SHP77 (cell line): ENCODE measurements at regions not wholly inside any gene's neighbourhood (a gene's known extent, or its start where the extent isn't known, plus 50 kb on each side); places are given as distances from the start of the nearest gene placed in this dataset.

Source experiments
- DNase-seq, 2 experiments: peaks; one replicate each; lab custom pipeline; 2025; lab: John Stamatoyannopoulos, UW

GRCh38 chr11:98137437-98137836, 883.3 kb upstream of the CNTN5 start:
- no peak for DNase-seq

- DNase-seq, result no peak
These were observed 877.1 kb upstream of the CNTN5 start for GRCh38 chr11:98143661-98144060.

DNA sequence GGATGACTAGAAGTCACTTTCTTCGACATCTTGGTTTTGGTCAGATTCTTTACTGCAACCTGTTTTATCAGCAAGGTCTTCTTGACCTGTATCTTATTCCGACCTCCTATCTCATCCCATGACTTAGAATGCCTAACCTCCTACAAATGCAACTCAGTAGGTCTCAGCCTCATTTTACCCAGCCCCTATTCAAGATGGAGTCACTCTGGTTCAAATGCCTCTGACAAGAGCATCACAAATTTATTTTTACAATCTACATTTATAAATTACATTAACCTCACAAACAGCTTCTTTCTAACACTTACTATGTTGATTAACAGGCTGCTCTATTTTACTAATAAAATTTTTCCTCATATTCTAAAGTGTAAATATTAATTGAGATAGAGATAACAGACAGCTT, 867.0 kb upstream of the CNTN5 start:
- DNase-seq, result no peak

DNA sequence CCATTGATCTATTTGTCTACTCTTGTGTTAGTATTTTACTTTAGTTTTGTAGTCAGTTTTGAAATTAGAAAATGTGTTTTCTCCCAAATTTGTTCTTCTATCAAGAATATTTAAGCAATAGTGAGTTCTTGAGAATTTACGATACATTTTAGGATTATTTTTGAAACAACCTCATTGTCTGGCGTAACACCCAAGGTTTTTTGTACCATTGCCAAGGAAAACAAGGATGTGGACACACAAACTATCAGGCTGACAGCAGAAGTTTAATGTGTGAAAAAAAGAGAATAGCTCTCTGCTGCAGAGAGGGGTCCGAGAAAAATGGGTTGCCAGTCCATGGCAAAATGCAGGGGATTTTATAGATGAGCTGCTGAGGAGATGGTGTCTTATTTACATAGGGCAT, 865.1 kb upstream of the CNTN5 start:
- DNase-seq, result peak; percentile 51 to 54

DNA sequence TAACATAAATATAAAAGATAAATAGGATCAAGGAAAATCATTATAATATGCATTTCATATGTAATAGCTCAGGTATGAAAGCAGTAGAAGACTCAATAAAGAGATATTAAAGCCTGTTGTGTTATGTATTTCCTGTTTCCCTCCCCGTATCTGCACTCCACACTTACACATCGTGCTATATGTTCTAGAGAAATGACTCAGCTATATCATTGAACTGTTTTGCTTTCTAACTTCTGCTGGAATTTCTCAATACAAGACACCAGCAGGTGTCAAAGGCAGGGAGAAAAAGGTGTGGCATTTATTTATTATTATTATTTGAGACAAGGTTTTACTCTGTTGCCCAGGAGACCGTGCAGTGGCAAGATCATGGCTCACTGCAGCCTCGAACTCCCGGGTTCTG, 842.8 kb upstream of the CNTN5 start:
- no peak for DNase-seq

DNA sequence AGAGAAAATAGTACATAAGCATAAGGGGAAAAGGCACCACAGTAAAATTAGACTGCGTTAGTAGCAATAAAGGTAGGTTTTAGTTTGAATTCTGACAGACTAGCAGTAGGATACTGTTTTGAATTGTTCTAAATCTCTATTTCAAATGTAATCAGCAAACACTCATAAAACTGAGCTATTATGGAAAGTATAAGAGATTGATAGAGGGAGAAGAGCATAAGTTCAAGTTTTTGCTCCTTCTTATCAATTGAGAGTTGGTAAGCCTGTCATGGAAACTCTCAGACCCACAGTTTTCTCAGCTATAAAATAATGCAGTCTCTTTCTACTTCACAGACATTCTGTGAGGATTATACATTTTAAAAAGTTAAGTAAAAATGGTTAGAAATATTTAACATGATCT, 840.2 kb upstream of the CNTN5 start:
- DNase-seq, result no peak

GRCh38 chr11:98180921-98181320, 839.8 kb upstream of the CNTN5 start:
- DNase-seq, result no peak

DNA sequence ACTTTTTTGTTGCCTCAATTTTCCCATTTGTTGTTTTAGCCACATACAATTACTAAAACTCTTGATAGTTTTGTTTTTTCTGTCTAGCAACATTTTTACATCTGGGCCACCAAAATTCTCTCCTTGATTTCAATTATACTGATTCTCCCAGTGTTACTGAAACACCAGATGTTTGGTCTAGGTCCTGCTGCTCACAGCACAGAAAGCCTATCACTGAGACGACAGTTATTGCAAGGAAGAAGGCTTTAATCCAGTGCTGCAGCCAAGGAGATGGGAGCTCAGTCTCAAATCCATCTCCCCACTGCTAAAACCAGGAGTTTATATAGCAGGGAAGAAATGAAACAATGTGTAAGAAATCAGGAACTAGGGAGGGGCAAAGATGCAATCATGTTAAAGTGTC, 837.7 kb upstream of the CNTN5 start:
- no peak for DNase-seq

DNA sequence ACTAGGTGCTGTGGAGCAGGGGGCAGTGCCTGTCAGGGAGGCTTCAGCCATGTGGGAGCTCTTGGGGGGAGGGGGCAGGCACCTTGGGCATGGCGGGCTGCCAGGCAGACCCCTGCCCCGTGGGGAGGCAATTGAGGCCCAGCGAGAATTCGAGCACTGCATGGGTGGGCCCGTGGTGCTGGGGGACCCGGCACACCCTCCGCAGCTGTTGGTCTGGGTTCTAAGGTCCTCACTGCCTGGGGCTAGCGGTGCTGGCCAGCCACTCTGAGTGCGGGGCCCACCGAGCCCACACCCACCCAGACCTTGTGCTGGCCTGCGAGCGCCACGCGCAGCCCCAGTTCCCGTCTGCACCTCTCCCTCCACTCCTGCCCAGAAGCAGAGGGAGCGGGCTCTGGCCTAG, 835.5 kb upstream of the CNTN5 start:
- DNase-seq, result no peak

DNA sequence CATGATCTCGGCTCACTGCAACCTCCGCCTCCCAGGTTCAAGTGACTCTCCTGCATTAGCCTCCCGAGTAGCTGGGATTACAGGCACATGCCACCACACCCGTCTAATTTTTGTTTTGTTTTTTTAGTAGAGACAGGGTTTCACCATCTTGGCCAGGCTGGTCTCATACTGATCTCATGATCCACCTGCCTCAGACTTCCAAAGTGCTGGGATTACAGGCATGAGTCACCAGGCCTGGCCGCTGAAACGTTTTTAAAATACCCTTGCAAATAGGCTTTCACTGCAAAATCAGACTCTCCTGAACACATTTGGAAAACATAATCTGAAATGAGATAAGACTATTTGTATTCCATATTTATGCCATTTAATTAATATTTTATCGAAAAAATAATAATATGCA, 826.1 kb upstream of the CNTN5 start:
- no peak for DNase-seq

DNA sequence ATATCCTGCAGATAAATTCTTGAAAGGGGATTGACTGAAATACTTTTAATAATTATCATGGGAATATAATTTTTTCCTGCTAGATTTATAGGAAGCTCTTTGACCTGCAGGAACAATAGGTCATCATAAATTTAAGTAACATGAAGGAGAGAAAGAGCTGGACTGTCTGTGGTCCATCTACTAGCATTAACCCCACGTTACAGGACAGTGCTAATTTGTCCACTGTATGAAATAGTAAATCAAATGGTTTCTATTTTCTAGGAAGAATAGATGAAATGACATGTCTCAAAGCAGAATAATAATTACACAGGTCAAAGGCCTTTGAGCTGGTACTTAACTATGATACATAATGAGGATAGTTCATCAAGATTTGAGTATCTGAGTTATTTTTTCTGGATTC, 825.4 kb upstream of the CNTN5 start:
- DNase-seq, result no peak

GRCh38 chr11:98207086-98207485, 813.7 kb upstream of the CNTN5 start:
- DNase-seq, result no peak

GRCh38 chr11:98227278-98227677, 793.5 kb upstream of the CNTN5 start:
- no peak for DNase-seq

DNA sequence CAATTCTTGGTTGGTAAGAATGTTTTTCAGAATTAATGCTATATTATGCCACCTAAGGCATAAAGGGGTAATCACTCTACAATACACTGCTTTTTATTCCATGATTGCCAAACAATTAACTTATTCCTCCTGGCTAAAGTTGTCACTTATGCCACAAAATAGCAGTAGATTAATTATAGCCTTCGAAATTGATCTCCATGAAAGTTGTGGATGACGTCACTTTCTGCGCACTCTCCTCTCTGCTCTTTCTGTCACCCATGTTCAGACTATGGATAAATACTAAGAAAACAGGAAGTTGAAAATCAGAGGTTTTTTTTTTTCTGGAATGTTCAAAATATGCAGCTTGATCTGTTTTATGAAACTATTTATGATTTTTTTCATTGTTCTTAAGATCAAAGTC, 790.1 kb upstream of the CNTN5 start:
- no peak for DNase-seq

DNA sequence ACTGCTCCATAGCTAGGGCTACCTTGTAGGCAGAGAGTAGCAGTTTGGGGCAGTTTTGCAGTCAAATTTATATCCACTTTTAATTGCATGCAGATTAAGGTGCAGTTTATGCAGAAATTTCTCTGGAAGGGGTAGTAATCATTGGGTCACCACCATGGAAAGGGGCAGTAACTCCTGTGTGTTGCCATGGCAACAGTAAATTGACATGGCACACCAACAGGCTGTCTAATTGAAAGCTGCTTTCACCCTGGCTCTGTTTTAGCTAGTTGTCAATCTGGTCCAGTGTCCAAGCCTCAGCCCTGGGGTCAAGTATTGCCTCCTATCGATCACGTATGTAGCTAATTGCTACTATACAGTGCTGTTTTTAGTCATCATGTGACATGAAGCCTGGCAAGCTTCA, 786.1 kb upstream of the CNTN5 start:
- DNase-seq, result no peak

- DNase-seq, result no peak
These were observed 776.9 kb upstream of the CNTN5 start for GRCh38 chr11:98243897-98244296.

- DNase-seq, result no peak
These were observed 759.8 kb upstream of the CNTN5 start for GRCh38 chr11:98260983-98261382.

- no peak for DNase-seq
These were observed 743.4 kb upstream of the CNTN5 start for GRCh38 chr11:98277251-98277912.

DNA sequence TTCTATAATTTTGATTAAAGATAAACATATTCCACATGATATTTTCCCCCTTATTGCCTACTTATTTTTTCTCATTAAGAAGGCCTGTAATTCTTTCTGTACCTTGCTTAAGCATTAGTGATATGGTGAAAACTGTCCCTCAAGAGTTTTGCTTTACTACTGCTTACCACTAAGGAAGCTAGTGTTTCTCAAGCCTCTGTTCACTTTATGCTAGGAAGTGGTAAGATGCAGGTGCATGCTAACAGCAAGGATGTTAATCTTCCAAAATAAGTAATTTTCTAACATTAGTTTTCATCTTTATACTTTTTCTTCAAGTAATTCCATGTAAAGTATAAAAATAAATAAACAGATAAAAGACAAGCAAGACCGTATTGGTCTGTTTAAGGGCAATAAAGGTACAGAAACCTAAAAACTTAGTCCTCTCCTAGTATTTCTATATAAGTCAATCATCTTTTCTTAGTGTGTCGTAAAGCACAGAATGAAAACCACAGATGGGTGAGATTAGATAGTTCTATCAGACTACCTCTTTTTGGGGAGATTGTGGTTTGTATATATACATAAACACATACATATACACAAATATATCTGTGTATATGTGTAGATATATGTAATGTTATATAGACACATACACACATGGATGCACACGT, 731.0 kb upstream of the CNTN5 start:
- DNase-seq, result no peak

DNA sequence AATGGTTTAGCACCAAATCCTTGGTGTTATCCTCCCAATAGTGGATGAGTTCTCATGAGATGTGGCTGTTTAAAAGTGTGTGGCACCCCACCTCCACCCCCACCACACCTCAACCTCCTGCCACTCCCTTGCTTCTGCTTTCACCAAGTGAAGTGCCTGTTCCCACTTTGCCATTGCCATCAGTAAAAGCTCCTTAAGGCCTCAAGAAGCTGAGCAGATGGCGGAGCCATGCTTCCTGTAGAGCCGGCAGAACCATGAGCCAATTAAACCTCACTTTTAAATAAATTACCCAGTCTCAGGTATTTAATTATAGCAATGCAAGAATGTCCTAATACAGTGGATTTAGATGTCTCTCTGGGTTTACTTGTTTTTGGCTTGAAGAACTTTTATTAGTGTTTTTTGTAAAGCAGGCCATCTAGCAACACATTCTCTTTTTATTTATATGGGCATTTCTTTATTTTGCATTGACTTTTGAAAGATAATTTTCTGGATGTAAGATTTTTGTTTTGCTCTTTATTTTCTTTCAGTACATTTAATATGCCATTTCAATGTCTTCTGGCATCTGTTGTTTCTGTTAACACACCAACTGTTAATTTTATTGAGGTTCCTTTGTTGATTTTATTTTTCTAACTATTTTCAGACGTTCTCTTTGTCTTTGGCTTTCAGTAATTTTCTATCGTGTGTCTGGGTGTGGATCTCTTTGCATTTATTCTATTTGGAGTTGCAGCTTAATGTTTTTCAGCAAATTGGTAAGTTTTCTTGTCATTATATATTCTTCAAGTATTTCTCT, 724.5 kb upstream of the CNTN5 start:
- DNase-seq, result no peak

DNA sequence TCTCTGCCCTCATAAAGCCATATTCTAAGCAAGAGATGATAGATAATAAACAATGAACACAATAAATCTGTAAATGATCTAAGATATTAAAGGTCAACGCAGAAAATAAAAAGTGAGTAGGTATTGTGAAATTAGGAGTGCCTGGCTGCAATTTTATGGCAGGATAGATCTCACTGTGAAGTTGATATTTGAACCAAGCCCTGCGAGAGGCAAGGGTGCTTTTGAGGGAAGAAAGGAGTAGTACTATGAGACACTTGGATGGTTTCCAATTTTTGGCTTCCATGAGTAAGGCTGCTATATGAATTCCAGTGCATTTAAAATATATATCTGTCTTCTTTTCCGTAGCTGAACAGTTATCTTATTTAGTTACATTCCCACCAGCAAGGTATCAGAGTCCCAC, 720.0 kb upstream of the CNTN5 start:
- DNase-seq, result no peak

- no peak for DNase-seq
These were observed 712.8 kb upstream of the CNTN5 start for GRCh38 chr11:98307827-98308491.

- peak in 1 of 2 experiments; percentile 5 for DNase-seq
These were observed 690.4 kb upstream of the CNTN5 start for GRCh38 chr11:98330306-98330705.
